Subcutaneous abdominal adipose tissue (tissue), 5 donors: ENCODE measurements at regions not wholly inside any gene's neighbourhood (a gene's known extent, or its start where the extent isn't known, plus 50 kb on each side); places are given as distances from the start of the nearest gene placed in this dataset.

ENCODE experiments used
- H3K27ac ChIP-seq: one replicate; pipeline ENCODE4 v1.7.0; 2013; ENCODE audit warnings: low read depth, mild to moderate bottlenecking, inconsistent platforms, low read length, moderate library complexity
- H3K27me3 ChIP-seq, 5 donors: one replicate each; pipeline ENCODE4 v1.7.0; 2013; ENCODE audit warnings: low read length in 5 of 5, inconsistent platforms in 1 of 5; ENCODE audit not compliant: control insufficient read depth in 5 of 5, insufficient read depth in 4 of 5
- H3K36me3 ChIP-seq, 5 donors: one replicate each; pipeline ENCODE4 v1.7.0; 2013; ENCODE audit warnings: low read length in 5 of 5; ENCODE audit not compliant: control insufficient read depth in 5 of 5, insufficient read depth in 5 of 5
- H3K4me1 ChIP-seq, 5 donors: one replicate each; pipeline ENCODE4 v1.7.0; 2013; ENCODE audit warnings: low read length in 5 of 5, mild to moderate bottlenecking in 3 of 5, moderate library complexity in 1 of 5; ENCODE audit not compliant: control insufficient read depth in 5 of 5, insufficient read depth in 5 of 5
- H3K4me3 ChIP-seq, 5 donors: one replicate each; pipeline ENCODE4 v1.7.0; 2013; ENCODE audit warnings: low read length in 5 of 5, low read depth in 1 of 5
- H3K9ac ChIP-seq, 5 donors: one replicate each; pipeline ENCODE4 v1.7.0; 2013; ENCODE audit warnings: low read length in 5 of 5, mild to moderate bottlenecking in 4 of 5, moderate library complexity in 3 of 5
- H3K9me3 ChIP-seq, 5 donors: one replicate each; pipeline ENCODE4 v1.7.0; 2013; ENCODE audit warnings: low read length in 5 of 5; ENCODE audit not compliant: control insufficient read depth in 5 of 5
- donor health status: healthy.
- donor health status: healthy.
- donor health status: healthy.
- donor health status: healthy.
- donor health status: healthy.

DNA sequence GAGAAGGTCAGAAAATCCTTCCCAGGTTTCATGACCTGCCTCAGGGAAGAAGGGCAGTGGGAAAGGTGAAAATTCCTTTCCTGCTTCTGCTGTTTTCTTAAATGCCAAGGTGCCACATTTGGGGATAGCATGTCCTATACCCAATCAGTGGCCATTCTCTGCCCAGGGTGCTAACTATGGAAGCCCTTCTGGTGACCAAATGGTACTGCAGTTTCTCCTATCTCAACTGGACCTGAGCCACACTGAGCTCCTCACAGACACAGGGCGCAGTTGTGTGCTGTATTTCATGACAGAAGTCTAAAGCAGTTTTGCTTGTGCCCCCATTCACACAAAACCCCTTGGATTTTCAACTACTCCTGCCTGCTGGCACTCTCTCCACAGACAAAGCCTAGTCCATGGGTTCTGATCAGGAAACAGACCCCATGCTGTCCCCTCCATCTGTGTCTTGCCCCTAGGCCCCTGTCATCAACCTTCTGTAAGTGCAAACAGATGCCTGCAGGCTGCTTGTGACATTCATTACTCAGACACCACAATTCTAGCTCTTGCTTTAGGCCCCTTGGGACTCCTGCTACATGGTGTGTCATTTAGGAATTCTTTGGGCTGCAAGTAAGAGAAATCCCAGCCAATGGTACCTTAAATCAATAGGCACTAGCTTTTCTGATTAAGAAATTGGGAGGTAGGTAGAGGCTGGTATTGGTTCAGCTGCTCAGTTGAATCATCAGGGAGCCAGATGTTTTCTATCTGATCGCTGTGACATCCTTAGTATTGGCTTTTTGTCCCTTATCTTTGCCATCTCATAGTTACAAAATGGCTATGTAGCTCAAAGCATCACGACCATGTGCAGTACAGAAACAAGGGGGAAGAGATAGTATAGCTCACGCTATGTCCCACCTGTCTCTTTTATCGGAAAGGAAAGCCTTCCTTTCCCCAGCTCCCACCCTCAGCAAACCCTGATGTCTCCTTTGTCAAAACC lies 147.8 kb downstream of the CD83 start:
- Histone ChIP-seq H3K36me3 (no peaks in the 10 kb centered on the region), H3K4me1 (no peaks in the 10 kb centered on the region), H3K27ac (no peak overlapping the region), H3K9me3 (peaks cover 7 to 29% (median 18%) of the 10 kb centered on the region in 5 donors), H3K9ac (no peak overlapping the region), H3K27me3 (no peaks in the 10 kb centered on the region), H3K4me3 (no peak overlapping the region)

DNA sequence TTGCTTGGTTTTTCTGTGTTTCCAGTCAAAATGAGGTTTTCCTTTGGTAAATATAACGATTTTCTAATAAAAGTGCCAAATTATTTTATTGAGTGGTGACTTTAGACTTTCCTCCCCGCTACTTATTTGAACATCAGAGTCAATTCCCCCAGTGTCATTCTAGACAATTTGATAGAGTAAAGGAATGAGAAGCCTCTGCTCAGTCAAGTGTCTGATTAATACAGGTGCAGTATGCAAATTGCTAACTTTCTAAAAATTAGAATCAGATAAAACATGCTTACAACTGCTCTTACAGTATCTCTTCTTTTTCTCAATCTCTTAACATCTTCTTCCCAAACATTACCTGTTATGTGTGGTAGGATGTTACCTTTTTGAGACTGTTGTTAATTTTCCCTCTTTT lies 148.7 kb downstream of the CD83 start:
- no peak overlapping the region for H3K4me3 ChIP-seq
- no peak overlapping the region for H3K27ac ChIP-seq
- no peaks in the 10 kb centered on the region for H3K4me1 ChIP-seq
- H3K36me3 ChIP-seq, result no peaks in the 10 kb centered on the region
- no peaks in the 10 kb centered on the region for H3K27me3 ChIP-seq
- H3K9me3 ChIP-seq, result peaks cover 4 to 23% (median 11%) of the 10 kb centered on the region in 5 donors
- no peak overlapping the region for H3K9ac ChIP-seq

DNA sequence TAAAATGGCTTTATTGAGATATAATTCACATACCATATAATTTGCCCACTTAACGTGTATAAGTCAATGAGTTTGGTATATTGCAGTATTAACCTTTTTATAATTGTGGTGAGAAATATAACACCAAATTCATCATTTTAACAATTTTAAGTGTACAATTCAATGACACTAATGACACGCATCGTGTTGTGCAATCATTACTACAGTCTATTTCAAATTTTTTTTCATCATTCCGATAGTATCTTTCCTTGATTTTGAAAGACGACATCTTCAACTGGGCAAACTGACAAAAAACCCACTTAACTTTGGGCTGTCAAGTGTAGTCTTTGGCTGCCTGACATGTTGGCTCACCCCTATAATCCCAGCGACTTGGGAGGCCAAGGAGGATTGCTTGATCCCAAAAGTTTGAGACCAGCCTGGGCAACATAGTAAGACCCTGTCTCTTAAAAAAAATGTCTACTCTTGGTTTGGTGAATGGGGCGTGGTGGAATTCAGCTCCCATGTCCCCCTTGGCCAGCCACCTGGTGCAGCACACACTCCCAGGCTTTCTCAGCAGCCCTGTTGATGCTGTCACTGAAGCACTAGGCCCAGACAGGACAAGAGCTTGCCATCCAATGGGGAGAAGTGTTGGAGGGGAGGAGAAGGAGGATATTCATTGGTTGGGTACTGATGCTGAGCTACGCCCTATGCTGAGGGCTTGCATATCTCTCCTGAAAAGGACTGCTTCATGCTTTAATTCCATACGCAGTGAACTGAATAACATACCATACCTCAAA lies 150.5 kb downstream of the CD83 start:
- peaks cover 8 to 20% (median 17%) of the 10 kb centered on the region in 5 donors for H3K9me3 ChIP-seq
- H3K27me3 ChIP-seq, result no peaks in the 10 kb centered on the region

DNA sequence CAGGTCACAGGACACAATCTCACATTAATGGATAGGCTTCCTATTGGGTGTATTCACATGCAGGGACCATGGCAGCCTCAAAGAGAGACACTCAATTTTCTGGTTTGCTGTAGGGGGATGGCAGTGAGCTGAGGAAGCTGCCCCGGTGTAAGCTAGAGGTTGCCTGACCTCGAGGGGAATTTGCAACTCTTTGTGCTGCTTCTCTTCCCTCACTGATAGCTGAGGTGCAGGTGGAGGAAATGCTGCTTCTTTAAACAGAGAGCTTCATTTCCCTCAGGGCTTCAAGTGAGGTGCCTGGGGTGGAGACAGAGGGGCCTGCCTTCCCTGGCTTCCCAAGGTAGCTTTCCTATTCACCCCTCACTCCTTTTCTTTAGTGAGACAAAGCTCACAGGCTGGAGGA lies 151.9 kb downstream of the CD83 start:
- H3K4me1 ChIP-seq, result peaks cover 0 to 6% (median 0%) of the 10 kb centered on the region in 5 donors
- H3K4me3 ChIP-seq, result no peak overlapping the region
- no peak overlapping the region for H3K27ac ChIP-seq
- peaks cover 4 to 12% (median 7%) of the 10 kb centered on the region in 5 donors for H3K9me3 ChIP-seq
- H3K36me3 ChIP-seq, result no peaks in the 10 kb centered on the region
- H3K27me3 ChIP-seq, result no peaks in the 10 kb centered on the region
- H3K9ac ChIP-seq, result no peak overlapping the region

More for the DNA sequence above, 150.5 kb downstream of the CD83 start:
- no peak overlapping the region for H3K27ac ChIP-seq
- no peak overlapping the region for H3K9ac ChIP-seq
- no peak overlapping the region for H3K4me3 ChIP-seq
- H3K4me1 ChIP-seq, result peaks cover 0 to 3% (median 0%) of the 10 kb centered on the region in 5 donors
- no peaks in the 10 kb centered on the region for H3K36me3 ChIP-seq

DNA sequence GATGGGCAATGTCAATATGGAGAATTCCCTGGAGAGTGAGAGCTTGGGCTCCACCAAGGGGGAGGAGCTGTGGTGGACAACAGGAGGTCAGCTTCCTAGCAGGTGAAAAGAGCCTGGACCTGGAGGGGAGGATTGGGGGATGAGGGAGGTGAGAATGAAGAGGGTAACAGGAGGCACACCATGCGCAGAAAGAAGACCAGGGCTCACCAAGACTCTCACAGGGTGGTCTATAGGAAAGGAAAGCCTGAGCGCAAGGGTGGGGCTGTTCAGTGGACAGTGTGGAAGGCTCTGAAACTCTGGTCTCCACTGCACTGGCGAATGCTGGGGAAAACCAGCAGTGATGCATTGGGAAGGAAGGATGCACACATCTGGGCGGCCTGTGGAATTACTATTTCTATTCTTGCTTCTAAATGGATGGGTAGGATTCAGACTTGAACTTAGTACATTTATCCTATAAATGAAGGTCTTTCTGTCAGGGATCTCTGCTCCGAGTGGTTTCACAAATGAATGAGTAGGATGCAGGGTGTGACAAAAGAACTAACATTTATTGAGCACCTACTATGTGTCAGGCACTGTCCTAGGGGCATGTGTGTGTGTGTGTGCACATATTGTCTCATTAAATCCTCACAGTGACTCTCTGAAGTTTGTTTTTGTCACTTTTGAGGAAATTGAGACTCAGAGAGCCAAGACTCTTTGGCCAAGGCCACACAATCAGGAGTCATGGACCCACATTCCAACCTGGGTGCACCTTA lies 152.7 kb downstream of the CD83 start:
- H3K27me3 ChIP-seq, result no peaks in the 10 kb centered on the region
- no peak overlapping the region for H3K9ac ChIP-seq
- H3K27ac ChIP-seq, result no peak overlapping the region
- H3K4me1 ChIP-seq, result peaks cover 0 to 8% (median 6%) of the 10 kb centered on the region in 5 donors
- peaks cover 3 to 9% (median 6%) of the 10 kb centered on the region in 5 donors for H3K9me3 ChIP-seq
- H3K4me3 ChIP-seq, result no peak overlapping the region
- no peaks in the 10 kb centered on the region for H3K36me3 ChIP-seq

DNA sequence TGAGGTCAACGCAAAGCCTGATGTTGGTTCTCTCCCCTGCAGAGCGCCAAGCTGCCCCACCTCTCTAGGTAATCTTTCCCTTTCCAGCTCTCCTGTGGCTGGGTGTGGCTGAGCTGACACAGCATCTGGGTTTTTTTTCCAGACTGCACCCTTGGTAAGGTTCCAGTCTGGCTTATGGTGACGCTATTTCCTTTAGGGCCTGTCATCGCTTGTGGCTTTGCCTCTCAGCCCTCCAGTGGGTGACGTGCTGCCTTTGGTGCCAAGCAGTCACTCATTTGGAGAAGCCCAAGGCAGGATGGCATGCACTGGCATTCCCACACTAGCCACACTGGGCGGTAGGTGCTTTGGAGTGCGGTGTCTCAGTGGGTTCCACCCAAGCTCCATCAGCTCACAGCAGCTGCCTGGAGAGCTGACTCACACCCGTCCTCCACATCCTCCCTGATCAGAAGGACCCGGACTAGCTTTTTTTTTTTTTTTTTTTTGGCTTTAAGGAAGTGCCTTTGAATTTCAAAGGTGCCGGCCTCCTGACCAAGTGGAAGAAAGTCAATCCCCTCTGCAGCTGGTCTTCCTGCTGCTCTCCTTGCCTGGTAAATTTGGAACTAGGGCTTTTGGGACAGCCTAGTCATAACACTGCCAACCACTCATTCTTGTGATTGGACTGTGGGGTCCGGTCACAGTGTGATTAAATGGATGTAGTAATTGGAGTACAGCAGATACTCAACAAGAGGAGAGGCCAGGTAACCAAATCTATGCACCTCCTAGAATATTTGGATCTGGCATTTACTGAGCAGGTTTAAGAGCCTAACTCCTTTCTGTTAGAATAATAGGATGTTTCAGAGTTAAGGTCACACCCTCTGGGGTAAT lies 153.6 kb downstream of the CD83 start:
- H3K27me3 ChIP-seq, result no peaks in the 10 kb centered on the region
- H3K4me1 ChIP-seq, result peaks cover 3 to 17% (median 14%) of the 10 kb centered on the region in 5 donors
- H3K27ac ChIP-seq, result no peak overlapping the region
- H3K9me3 ChIP-seq, result peaks cover 0 to 9% (median 6%) of the 10 kb centered on the region in 5 donors
- no peak overlapping the region for H3K4me3 ChIP-seq
- no peaks in the 10 kb centered on the region for H3K36me3 ChIP-seq
- no peak overlapping the region for H3K9ac ChIP-seq

DNA sequence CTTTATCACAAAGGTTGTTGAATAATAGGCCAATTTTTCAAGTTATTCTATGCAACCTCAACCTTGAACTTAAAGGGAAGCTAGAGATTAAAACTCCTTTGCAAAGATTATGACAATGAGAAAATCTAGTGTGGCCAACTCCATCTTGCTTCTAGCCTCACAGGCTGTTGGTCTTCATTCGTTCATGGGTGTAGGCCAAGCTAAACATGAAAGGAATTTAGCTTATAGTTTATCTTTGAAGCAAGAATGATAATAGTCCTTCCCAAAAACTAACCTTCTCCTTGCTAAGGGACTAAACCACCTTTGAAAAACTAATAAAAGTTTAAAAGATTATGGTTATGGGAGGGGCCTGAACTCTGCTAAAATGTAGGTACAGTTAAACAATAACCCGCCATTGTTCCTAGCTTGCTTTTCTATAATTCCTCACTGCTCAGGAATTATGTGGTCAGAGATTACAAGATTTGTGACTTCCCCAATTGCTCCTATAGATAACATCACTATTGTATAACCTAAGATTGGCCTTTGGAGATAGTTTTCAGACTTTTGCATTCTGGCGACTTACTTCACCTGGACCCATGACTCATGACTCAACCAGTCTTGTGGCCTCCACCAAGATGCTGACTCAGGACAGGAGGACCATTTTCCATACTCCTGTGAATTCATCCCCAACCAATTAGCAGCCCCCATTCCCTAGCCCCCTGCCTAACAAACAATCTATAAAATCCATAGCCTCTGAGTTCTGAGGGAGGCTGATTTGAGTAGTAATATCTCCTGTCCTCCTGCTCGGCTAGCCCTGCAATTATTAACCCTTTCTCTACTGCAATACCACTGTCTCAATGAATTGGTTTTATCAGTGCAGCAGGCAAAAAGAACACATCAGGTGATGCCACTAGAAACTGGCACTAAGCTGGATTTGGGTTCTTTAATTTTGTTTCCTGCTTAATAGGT lies 154.5 kb downstream of the CD83 start:
- Histone ChIP-seq H3K27ac (no peak overlapping the region), H3K9me3 (peaks cover 0 to 9% (median 6%) of the 10 kb centered on the region in 5 donors), H3K27me3 (no peaks in the 10 kb centered on the region)

DNA sequence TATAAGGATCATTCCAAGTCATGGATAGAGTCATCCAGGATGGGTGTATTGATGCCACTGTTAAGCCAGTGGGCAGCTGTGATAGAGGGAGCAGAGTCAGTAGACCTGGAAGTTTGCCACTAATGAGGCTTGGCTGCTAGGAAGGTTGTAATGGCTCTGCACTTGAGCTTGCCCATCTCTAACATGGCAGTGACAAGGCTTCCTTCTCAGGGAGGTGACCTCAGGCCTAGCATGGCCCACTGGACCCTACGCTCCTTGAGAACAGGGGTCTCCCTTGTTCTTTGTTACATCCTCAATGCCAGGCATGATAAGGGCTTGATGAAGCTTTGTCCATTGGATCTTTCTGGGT lies 155.1 kb downstream of the CD83 start:
- Histone ChIP-seq H3K4me1 (peaks cover 3 to 25% (median 24%) of the 10 kb centered on the region in 5 donors), H3K27ac (no peak overlapping the region), H3K36me3 (no peaks in the 10 kb centered on the region), H3K9me3 (peaks cover 0 to 9% (median 6%) of the 10 kb centered on the region in 5 donors), H3K27me3 (no peaks in the 10 kb centered on the region), H3K4me3 (no peak overlapping the region), H3K9ac (no peak overlapping the region)

More for the DNA sequence above, 154.5 kb downstream of the CD83 start:
- Histone ChIP-seq H3K4me1 (peaks cover 3 to 24% (median 20%) of the 10 kb centered on the region in 5 donors), H3K4me3 (no peak overlapping the region), H3K36me3 (no peaks in the 10 kb centered on the region), H3K9ac (no peak overlapping the region)
